OCI-LY3 (cell line): ENCODE measurements at regions not wholly inside any gene's neighbourhood (a gene's known extent, or its start where the extent isn't known, plus 50 kb on each side); places are given as distances from the start of the nearest gene placed in this dataset.

ENCODE experiments used
- H2AFZ ChIP-seq: fragments of 200-600, 300-600 bp; shearing (Covaris generic); 2 replicates; pipeline ENCODE4 v1.6.0; 2014; ENCODE audit warnings: antibody characterized with exemption, low read depth, low read length
- H3K27ac ChIP-seq: fragments of 200-600, 300-600 bp; sonication (generic); 2 replicates; pipeline ENCODE4 v1.5.1; 2014; ENCODE audit warnings: mild to moderate bottlenecking, low read length, moderate library complexity, mixed read lengths
- H3K27me3 ChIP-seq: fragments of 200-600, 300-600 bp; sonication (generic); 2 replicates; pipeline ENCODE4 v1.6.1; 2014; ENCODE audit warnings: low read depth, low read length, mixed read lengths
- H3K36me3 ChIP-seq: fragments of 200-600, 300-600 bp; sonication (generic); replicated peaks from 2 replicates; pipeline ENCODE3; 2014; ENCODE audit warnings: low read depth, low read length, mixed read lengths
- H3K4me1 ChIP-seq: fragments of 300-600, 200-600 bp; sonication (generic); 2 replicates; pipeline ENCODE4 v1.6.1; 2014; ENCODE audit warnings: low read length, mixed read lengths
- H3K4me2 ChIP-seq: fragments of 200-600, 300-600 bp; sonication (generic); 2 replicates; pipeline ENCODE4 v1.6.1; 2014; ENCODE audit warnings: low read length, mixed read lengths
- H3K4me3 ChIP-seq: fragments of 300-600, 200-600 bp; sonication (generic); 2 replicates; pipeline ENCODE4 v1.5.1; 2014; ENCODE audit warnings: antibody characterized with exemption, mild to moderate bottlenecking, low read length, moderate library complexity
- H3K79me2 ChIP-seq: fragments of 300-600, 200-600 bp; shearing (Covaris generic); 2 replicates; pipeline ENCODE4 v1.6.1; 2014; ENCODE audit warnings: mild to moderate bottlenecking, low read length, mixed read lengths
- H3K9ac ChIP-seq: fragments of 300-600, 200-600 bp; shearing (Covaris generic); 2 replicates; pipeline ENCODE4 v1.6.0; 2014; ENCODE audit warnings: mild to moderate bottlenecking, low read length, moderate library complexity
- H3K9me3 ChIP-seq: fragments of 200-600, 300-600 bp; shearing (Covaris generic); 2 replicates; pipeline ENCODE4 v1.6.1; 2014; ENCODE audit warnings: low read length, mixed read lengths; ENCODE audit not compliant: insufficient read depth
- H4K20me1 ChIP-seq: fragments of 200-600, 300-600 bp; sonication (generic); 2 replicates; pipeline ENCODE4 v1.6.1; 2016; ENCODE audit warnings: low read length, mixed read lengths; ENCODE audit not compliant: insufficient read depth
- CTCF ChIP-seq: fragments of 200-600, 300-600 bp; sonication (generic); IDR thresholded peaks from 2 replicates; pipeline ENCODE4 v1.5.1; 2014; ENCODE audit warnings: antibody characterized with exemption, low read length, low read depth
- EZH2phosphoT487 ChIP-seq: fragments of 200-600 bp; shearing (Covaris generic); IDR thresholded peaks from 2 replicates; pipeline ENCODE4 v1.6.1; 2018; ENCODE audit warnings: antibody characterized with exemption, mixed run types, low read depth

DNA sequence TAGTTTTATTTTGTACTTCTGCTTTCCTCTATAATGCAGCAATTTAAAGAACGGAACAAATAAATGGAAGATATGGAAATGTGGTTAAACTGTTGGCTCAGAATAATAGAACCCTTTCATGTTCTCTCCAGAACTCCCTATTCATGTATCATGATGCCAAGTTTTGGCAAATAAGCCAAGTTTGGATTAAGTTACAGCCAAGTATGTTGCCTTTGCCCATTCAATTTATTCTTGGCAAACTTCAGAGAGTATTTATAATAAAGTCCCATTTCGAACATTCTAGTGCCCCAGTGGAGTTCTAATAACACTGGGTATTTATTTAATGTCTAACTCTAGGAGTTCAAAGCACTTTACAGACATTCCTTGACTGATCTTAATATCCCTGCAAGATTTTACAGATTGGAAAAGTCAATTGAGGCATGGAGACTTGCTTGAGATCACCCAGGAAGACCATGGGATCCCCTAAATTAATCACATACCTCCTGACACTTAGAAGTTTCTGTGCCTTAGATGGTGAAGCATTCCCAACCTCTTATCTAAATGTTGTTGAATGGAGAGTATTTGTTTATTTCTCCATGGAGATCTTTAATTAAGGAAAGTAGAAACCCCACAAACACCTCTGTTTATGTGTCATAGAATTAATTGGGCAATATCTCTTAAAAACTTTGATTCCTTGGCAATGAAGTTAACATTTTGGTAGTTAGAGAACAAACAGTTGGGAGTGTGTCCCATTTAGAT lies 106.7 kb downstream of the ACKR3 start:
- no peak overlapping the region for H3K4me2 ChIP-seq
- H3K27ac ChIP-seq, result no peak overlapping the region
- H3K4me1 ChIP-seq, result no peaks in the 10 kb centered on the region
- no peaks in the 10 kb centered on the region; the same call in 1 of the 2 replicates for H3K27me3 ChIP-seq
- no peak for TF ChIP-seq CTCF
- no peak for TF ChIP-seq EZH2phosphoT487
- H3K9me3 ChIP-seq, result no peaks in the 10 kb centered on the region
- no peaks in the 10 kb centered on the region for H3K36me3 ChIP-seq
- H3K79me2 ChIP-seq, result no peaks in the 10 kb centered on the region
- H3K9ac ChIP-seq, result no peak overlapping the region
- no peak overlapping the region for H2AFZ ChIP-seq
- H4K20me1 ChIP-seq, result no peaks in the 10 kb centered on the region
- no peak overlapping the region for H3K4me3 ChIP-seq

DNA sequence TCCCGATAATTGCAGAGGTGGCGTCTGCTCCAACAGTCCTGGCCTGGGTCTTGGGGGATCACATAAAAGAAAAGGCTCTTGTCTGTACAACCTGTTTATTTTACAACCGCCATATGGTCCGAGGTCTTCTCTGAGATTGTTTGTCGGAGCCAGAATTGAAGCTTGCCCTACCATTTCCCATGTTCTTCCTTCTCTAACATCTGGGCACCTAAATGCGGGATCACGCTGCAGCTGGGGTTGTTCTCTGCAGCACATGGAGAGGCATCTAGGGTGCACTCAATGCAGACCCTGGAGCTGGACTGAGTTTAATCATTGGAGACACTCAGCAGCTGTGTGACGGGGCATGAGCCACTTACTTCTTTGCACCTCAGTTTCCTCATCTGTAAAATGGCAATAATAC lies 107.7 kb downstream of the ACKR3 start:
- no peaks in the 10 kb centered on the region for H3K9me3 ChIP-seq
- H4K20me1 ChIP-seq, result no peaks in the 10 kb centered on the region
- H3K4me3 ChIP-seq, result no peak overlapping the region
- H3K4me1 ChIP-seq, result no peaks in the 10 kb centered on the region
- TF ChIP-seq CTCF (no peak), EZH2phosphoT487 (no peak)
- H2AFZ ChIP-seq, result no peak overlapping the region
- H3K36me3 ChIP-seq, result no peaks in the 10 kb centered on the region
- H3K79me2 ChIP-seq, result no peaks in the 10 kb centered on the region
- no peak overlapping the region for H3K9ac ChIP-seq
- no peak overlapping the region for H3K4me2 ChIP-seq
- no peak overlapping the region for H3K27ac ChIP-seq
- no peaks in the 10 kb centered on the region; the same call in 1 of the 2 replicates for H3K27me3 ChIP-seq

DNA sequence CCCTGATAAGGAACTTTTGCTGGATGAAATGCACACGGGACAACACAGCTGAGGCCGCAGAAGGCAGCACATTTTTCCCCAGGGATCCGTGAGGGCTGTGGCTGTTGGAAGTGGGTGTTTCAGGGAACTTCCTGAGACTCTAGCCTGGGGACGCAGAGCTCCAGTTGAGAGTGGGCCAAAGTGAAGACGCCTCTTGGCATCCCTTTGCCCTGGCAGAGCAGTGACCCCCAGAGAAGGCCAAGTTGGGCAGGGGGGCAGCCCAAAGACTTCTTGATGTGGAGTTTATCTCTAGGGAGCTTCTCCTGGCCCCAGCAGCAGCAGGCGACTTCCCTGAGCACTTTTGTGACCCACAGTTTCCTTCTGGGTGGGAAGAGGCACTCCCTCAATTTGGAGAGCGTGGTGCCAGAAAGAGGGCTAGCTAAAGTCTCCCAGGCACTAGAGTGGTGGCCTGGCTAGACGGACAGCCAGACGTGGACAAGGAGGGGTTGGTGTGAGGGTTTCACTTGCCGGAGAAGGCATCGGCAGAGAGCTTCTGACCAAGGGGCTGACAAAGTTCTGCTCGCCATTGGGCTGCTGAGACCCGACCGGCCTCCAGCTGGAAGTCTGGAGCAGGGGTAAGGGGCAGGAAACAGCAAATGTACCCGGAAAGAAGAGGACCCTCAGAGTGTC lies 108.8 kb downstream of the ACKR3 start:
- H3K4me1 ChIP-seq, result no peaks in the 10 kb centered on the region
- no peak overlapping the region for H3K4me2 ChIP-seq
- no peak overlapping the region for H2AFZ ChIP-seq
- no peak overlapping the region for H3K9ac ChIP-seq
- H3K27me3 ChIP-seq, result no peaks in the 10 kb centered on the region; the same call in 1 of the 2 replicates
- no peak overlapping the region for H3K4me3 ChIP-seq
- no peaks in the 10 kb centered on the region for H3K9me3 ChIP-seq
- no peaks in the 10 kb centered on the region for H4K20me1 ChIP-seq
- H3K36me3 ChIP-seq, result no peaks in the 10 kb centered on the region
- no peaks in the 10 kb centered on the region for H3K79me2 ChIP-seq
- TF ChIP-seq CTCF (no peak), EZH2phosphoT487 (no peak)
- no peak overlapping the region for H3K27ac ChIP-seq
